ENCODE measurements at regions not wholly inside any gene's neighbourhood (a gene's known extent, or its start where the extent isn't known, plus 50 kb on each side); places are given as distances from the start of the nearest gene placed in this dataset.

DNA sequence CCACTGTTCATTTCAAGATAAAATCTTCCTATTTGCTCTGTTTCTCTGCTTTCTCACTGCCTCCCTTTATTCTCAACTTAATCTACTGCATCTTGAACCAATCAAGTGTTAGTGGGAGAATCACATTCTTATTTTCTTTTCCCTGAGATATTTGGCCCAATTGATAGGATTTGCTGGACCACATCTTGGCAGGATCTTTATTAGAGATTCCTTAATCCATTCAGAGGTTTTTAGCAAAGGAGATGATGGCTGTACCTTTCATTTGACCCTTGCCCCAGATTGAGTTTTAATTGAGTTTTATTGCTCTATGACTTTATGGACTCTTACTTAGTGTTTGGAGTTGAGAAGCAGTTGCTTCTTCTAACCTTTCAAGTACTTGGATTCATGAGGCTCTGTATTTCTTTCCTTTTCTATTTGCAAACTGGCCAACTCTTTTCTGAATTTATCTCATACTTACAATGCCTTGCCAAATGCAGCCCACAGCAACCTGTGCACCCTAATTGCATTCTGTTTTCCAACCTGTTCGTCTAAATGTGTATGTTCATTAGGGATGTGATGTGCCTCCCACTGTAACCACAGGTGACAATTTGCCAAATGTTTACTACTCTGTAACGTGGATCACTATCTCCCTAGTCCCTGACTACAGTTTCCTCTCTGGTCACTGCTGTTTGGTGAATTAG is 274.8 kb upstream of the KAZN start:
- no peak for DNase-seq (ENCODE audit: low read depth, low spot score)
- Histone ChIP-seq H4K20me1 (replicated peaks; ENCODE audit: control insufficient read depth, extremely low read depth, insufficient read depth, low read length) (no peaks in the 10 kb centered on the region), H3K79me2 (ENCODE audit: control insufficient read depth, insufficient read depth, low read length) (no peaks in the 10 kb centered on the region), H3K4me1 (ENCODE audit: control insufficient read depth, extremely low read depth, insufficient read depth, low read length) (no peaks in the 10 kb centered on the region), H3K9me3 (replicated peaks; ENCODE audit: control insufficient read depth, insufficient read depth, low read length) (peaks cover 4% of the 10 kb centered on the region), H2AFZ (ENCODE audit: low read depth, low read length) (no peak overlapping the region), H3K4me2 (ENCODE audit: insufficient read depth, low read length) (no peak overlapping the region), H3K4me3 (replicated peaks in 1 of 3; ENCODE audit: insufficient read depth in 1 of 3, low read depth in 1 of 3, low read length in 3 of 3) (no peak overlapping the region), H3K27ac (ENCODE audit: insufficient read depth, low read depth, low read length) (no peak overlapping the region), H3K9ac (replicated peaks; ENCODE audit: extremely low read depth, insufficient read depth, low read length) (no peak overlapping the region), H3K27me3 (ENCODE audit: control insufficient read depth in 2 of 2, insufficient read depth in 2 of 2, low read length in 2 of 2) (no peaks in the 10 kb centered on the region), H3K36me3 (ENCODE audit: control insufficient read depth in 2 of 2, extremely low read depth in 1 of 2, insufficient read depth in 2 of 2, low read length in 2 of 2) (no peaks in the 10 kb centered on the region), H3K9me1 (replicated peaks; ENCODE audit: control insufficient read depth, extremely low read depth, insufficient read depth, low read length) (no peaks in the 10 kb centered on the region)
- dilution Hi-C loops (cut with MboI; ENCODE audit: extremely low pct_ligation_motif_present, low sequenced_read_pairs), result no loop called here
- intact Hi-C loops (cut with micrococcal nuclease), result no loop called here
- POLR2A ChIA-PET, result no interaction called here
- TF ChIP-seq POLR2AphosphoS5 (IDR thresholded peaks at IDR 0.05; ENCODE audit: insufficient read depth, low read depth, low read length), result no peak
- TF ChIP-seq MYC (IDR thresholded peaks at IDR 0.05; ENCODE audit: low read depth, low read length), result no peak
- TF ChIP-seq, protein P1, sequence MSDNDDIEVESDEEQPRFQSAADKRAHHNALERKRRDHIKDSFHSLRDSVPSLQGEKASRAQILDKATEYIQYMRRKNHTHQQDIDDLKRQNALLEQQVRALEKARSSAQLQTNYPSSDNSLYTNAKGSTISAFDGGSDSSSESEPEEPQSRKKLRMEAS (IDR thresholded peaks at IDR 0.05; ENCODE audit: insufficient read depth, insufficient read length), result no peak
- CTCF ChIA-PET, result no interaction called here
- no peak for FAIRE-seq
- no TSS peak for BruUV-seq (replicated peaks)

DNA sequence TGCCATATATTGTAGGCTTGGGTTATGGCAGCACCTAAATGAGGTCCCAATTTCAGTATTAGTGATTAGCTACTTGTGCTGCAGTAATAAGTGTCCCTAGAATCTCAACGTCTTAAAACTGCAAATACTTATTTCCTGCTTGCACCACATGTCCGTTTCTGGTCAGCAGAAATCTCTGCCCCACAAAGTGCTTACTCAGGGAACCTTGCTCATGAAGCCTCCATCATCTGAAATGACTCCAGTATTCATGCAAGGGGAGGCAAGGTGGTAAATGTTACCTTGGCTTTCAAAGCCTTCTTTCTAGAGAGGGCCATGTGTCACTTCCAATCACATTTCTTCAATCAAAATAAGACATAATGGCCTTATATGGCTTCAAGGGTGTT is 274.2 kb upstream of the KAZN start:
- H3K4me1 ChIP-seq (ENCODE audit: control insufficient read depth, extremely low read depth, insufficient read depth, low read length), result no peaks in the 10 kb centered on the region
- TF ChIP-seq, protein P2, sequence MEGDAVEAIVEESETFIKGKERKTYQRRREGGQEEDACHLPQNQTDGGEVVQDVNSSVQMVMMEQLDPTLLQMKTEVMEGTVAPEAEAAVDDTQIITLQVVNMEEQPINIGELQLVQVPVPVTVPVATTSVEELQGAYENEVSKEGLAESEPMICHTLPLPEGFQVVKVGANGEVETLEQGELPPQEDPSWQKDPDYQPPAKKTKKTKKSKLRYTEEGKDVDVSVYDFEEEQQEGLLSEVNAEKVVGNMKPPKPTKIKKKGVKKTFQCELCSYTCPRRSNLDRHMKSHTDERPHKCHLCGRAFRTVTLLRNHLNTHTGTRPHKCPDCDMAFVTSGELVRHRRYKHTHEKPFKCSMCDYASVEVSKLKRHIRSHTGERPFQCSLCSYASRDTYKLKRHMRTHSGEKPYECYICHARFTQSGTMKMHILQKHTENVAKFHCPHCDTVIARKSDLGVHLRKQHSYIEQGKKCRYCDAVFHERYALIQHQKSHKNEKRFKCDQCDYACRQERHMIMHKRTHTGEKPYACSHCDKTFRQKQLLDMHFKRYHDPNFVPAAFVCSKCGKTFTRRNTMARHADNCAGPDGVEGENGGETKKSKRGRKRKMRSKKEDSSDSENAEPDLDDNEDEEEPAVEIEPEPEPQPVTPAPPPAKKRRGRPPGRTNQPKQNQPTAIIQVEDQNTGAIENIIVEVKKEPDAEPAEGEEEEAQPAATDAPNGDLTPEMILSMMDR (IDR thresholded peaks at IDR 0.05; ENCODE audit: extremely low read depth in 1 of 2, insufficient read depth in 1 of 2, low read depth in 1 of 2, low read length in 2 of 2), result no peak
- TF ChIP-seq FOS (IDR thresholded peaks at IDR 0.05; ENCODE audit: borderline replicate concordance, insufficient read depth, low read length), result no peak
- no peak for TF ChIP-seq JUN (IDR thresholded peaks at IDR 0.05; ENCODE audit: borderline replicate concordance, insufficient read depth, insufficient read length, low read depth)
- no peak for TF ChIP-seq MYC (IDR thresholded peaks at IDR 0.05; ENCODE audit: low read depth, low read length)
- no peak for TF ChIP-seq GATA2 (IDR thresholded peaks at IDR 0.05; ENCODE audit: insufficient read depth, insufficient read length, low read depth, low read length)
- TF ChIP-seq, protein P1 (IDR thresholded peaks at IDR 0.05; ENCODE audit: insufficient read depth, insufficient read length), result no peak
- no peak for TF ChIP-seq POLR2A (IDR thresholded peaks at IDR 0.05; ENCODE audit: low read depth, low read length)
- TF ChIP-seq EZH2 (IDR thresholded peaks at IDR 0.05; ENCODE audit: borderline replicate concordance, low read depth, low read length, severe bottlenecking), result no peak
- TF ChIP-seq POLR2AphosphoS5 (IDR thresholded peaks at IDR 0.05; ENCODE audit: insufficient read depth, low read depth, low read length), result no peak
- no peak for DNase-seq (ENCODE audit: low read depth, low spot score)
- no peak overlapping the region for H2AFZ ChIP-seq (ENCODE audit: low read depth, low read length)
- peaks cover 7% of the 10 kb centered on the region for H3K9me3 ChIP-seq (replicated peaks; ENCODE audit: control insufficient read depth, insufficient read depth, low read length)
- ChIA-PET POLR2A (no interaction called here), CTCF (no interaction called here)
- dilution Hi-C loops (cut with MboI; ENCODE audit: extremely low pct_ligation_motif_present, low sequenced_read_pairs), result no loop called here
- no peaks in the 10 kb centered on the region for H4K20me1 ChIP-seq (replicated peaks; ENCODE audit: control insufficient read depth, extremely low read depth, insufficient read depth, low read length)
- FAIRE-seq, result no peak
- H3K4me2 ChIP-seq (ENCODE audit: insufficient read depth, low read length), result no peak overlapping the region
- H3K79me2 ChIP-seq (ENCODE audit: control insufficient read depth, insufficient read depth, low read length), result no peaks in the 10 kb centered on the region
- H3K4me3 ChIP-seq (replicated peaks in 1 of 3; ENCODE audit: insufficient read depth in 1 of 3, low read depth in 1 of 3, low read length in 3 of 3), result no peak overlapping the region
- H3K9ac ChIP-seq (replicated peaks; ENCODE audit: extremely low read depth, insufficient read depth, low read length), result no peak overlapping the region
- H3K27ac ChIP-seq (ENCODE audit: insufficient read depth, low read depth, low read length), result no peak overlapping the region
- no peaks in the 10 kb centered on the region for H3K36me3 ChIP-seq (ENCODE audit: control insufficient read depth in 2 of 2, extremely low read depth in 1 of 2, insufficient read depth in 2 of 2, low read length in 2 of 2)
- H3K27me3 ChIP-seq (ENCODE audit: control insufficient read depth in 2 of 2, insufficient read depth in 2 of 2, low read length in 2 of 2), result no peaks in the 10 kb centered on the region
- intact Hi-C loops (cut with micrococcal nuclease), result no loop called here
- no peaks in the 10 kb centered on the region for H3K9me1 ChIP-seq (replicated peaks; ENCODE audit: control insufficient read depth, extremely low read depth, insufficient read depth, low read length)
- BruUV-seq (replicated peaks), result no TSS peak
